ENCODE measurements at regions not wholly inside any gene's neighbourhood (a gene's known extent, or its start where the extent isn't known, plus 50 kb on each side); places are given as distances from the start of the nearest gene placed in this dataset.
A peak's percentile ranks its signal among the peaks of the same experiment; 100 is the strongest.

GRCh38 chr11:119520400-119520799 lies 97.4 kb upstream of the THY1 start:
- DNase-seq, result no peak

GRCh38 chr11:119519796-119520195 lies 96.8 kb upstream of the THY1 start:
- no peak for DNase-seq

DNA sequence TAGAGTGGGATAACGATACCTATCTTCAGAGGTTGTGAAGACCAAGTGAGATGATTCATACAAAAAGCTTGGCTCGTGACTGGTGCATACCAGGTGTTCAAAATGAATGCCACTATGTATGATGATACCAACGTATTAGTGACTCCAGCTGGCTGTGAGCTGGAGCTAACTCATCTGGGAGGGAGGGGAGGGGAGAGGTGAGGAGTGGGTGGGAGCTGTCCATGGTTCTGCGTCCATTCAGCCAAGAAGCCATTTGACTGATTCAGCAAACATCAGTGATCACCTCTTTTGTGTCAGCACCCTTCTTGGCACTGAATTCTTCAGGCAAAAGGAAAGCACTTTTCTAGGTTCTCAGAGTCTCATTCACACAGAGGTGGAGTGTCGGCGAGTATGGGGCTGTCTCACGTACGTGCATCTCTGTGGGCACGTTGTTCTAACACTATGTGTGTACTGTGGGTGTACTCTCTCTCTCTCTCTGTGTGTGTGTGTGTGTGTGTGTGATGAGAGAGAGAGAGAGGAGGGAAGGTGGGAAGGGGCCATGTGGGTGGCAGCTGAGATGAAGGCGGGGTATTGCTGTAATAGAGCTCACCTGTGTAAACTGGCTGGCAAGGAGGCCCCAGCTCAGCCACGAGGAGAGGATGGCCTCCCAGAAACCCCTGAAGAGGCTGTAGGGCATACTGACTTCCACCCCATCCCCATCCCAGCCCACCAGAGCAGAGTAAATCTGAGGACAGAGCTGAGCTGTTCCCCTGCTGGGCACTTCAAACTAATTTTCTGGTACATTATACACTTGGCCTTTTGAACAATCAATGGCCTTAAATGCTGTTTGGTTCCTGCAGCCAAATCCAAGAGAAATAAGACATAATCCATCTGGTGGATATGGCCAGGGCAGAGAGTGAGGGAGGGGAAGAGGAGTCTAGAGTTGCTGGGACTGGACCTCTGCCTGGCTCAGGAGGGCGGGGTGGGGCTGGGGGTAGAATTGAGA lies 96.1 kb upstream of the THY1 start:
- DNase-seq, result no peak

GRCh38 chr11:119515771-119516400 lies 92.9 kb upstream of the THY1 start:
- no peak for DNase-seq

- no peak for DNase-seq
These were observed 90.8 kb upstream of the THY1 start for GRCh38 chr11:119513806-119514170.

DNA sequence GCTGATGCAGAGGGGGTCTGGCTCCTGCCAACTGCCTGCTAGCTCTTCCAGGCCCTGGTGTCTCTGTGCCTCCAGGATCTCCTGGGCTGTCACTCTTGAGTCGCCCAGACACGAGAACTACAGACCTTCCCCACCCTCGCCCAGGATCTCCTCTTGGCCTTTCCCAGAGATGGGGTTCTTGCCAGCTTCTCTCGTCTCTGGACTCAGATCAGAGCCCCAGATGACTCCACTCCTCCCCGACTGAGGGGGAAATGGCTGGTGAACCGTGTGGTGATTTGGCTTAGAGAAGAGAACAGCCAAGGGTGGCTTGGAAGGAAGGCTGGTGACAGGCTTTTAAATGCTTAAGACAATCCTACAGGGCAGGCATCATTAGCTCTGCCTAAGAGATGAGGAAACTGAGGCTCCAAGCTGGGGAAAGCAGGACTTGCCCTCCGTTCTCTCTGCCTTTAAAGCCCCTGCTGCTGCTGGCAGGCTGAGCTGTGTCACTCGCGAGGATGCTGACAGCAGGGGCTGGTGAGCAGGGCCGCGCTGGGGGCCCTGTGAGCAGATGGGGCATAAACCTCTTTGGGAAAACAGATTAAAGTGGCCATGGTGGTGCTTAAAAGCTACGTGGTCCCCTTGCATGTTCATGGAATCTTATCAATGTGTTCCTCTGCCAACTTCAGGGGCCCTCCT lies 90.3 kb upstream of the THY1 start:
- DNase-seq, result no peak

GRCh38 chr11:119512369-119512768 lies 89.4 kb upstream of the THY1 start:
- DNase-seq, result no peak

DNA sequence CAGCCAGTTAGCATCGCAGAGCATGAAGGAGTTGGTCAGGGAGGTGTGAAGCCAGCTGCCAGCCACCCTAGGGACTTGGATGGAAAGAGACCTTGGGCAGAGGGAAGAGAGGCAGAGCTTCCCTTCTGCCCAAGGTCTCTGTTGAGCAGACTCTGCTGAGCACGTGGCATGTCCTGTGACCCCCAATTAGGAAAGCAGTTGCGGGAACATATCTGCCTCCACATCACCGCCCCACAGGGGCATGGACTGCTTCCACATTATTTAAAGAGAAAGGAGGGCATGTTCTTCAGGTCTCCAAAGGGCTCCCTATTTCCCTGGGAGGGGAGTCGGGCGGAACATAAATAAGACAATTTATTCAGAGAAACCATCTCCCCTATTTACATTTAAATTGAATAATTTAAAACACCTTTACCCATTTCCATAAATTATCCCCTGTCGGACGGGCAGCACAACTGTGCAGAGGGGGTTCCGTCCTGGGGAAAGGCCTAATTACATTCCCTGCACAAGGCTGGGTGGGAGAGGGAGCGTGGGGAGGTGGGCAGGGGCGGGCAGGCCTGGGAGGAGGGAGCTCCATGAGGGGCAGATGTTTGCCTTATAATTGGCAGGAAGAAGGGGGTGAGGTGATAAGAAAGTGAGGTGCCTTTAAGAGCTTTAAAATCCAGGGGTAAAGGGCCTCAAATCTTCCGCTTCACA lies 88.8 kb upstream of the THY1 start:
- DNase-seq, result no peak

- DNase-seq, result peak; percentile 67
These were observed 87.0 kb upstream of the THY1 start for GRCh38 chr11:119509969-119510401.

DNA sequence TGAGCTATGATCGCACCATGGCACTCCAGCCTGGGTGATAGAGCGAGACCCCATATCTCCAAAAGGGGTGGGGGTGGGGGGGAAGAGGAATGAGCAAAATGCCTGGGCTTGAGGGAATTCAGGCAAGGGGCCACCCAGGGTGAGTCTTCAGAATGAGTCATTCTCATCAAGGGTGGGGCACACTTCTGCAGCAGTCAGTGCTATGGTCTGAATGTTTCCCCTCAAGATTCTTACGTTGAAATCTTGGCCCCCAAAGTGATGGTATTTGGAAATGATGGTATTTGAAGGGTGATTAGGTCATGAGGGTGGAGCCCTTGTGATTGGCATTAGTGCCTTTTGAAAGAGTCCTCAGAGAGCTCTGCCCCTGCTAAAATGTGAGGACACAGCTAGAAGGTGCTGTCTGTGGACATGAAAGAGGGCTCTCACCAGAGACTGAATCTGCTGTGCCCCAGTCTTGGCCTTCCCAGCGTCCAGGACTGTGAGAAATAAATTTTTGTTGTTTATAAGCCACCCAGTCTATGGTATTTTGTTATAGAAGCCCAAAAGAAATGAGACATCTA lies 86.4 kb upstream of the THY1 start:
- no peak for DNase-seq

DNA sequence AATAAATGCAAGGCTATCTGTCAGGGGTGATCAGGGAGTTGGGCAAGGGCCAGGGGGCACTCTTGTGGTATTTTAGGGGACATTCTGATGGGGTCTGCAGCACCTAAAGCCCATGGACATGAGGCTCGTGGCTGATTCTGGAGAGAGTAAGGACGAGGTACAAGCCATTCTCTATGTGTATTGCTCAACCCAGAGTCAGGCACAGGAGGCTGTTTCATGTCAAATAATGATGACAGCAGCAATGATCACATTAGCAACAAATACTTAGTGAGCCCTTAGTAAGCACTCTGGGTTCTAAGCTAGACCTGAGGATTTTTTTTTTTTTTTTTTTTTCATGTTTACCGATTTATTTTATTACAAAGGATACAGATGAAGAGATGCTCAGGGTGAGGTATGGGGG lies 83.5 kb upstream of the THY1 start:
- no peak for DNase-seq

DNA sequence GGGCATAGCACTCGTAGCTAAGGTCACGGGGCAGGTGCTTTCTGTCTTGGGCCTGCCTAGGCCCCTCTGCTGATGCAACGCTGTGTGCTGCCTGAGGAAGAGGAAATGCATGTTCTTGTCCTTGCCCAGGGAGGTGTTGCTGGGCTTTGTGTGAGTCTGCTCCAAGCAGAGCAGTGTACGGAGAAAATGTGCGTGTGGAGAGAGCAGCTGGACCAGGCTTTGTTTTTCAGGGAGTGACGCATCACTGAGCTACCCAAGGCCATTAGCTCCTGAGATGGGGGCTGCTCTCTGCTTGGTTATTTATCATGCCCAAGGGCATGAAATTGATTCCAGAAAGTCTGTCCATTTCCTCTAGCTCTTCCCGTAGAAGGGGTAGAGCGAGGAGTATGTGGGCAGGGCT lies 82.9 kb upstream of the THY1 start:
- DNase-seq, result no peak

GRCh38 chr11:119505071-119505470 lies 82.1 kb upstream of the THY1 start:
- DNase-seq, result no peak

- no peak for DNase-seq
These were observed 81.4 kb upstream of the THY1 start for GRCh38 chr11:119504371-119504770.

- no peak for DNase-seq
These were observed 78.9 kb upstream of the THY1 start for GRCh38 chr11:119501777-119502405.

- DNase-seq, result no peak
These were observed 74.7 kb upstream of the THY1 start for GRCh38 chr11:119497717-119498116.

GRCh38 chr11:119496997-119497396 lies 74.0 kb upstream of the THY1 start:
- DNase-seq, result no peak

DNA sequence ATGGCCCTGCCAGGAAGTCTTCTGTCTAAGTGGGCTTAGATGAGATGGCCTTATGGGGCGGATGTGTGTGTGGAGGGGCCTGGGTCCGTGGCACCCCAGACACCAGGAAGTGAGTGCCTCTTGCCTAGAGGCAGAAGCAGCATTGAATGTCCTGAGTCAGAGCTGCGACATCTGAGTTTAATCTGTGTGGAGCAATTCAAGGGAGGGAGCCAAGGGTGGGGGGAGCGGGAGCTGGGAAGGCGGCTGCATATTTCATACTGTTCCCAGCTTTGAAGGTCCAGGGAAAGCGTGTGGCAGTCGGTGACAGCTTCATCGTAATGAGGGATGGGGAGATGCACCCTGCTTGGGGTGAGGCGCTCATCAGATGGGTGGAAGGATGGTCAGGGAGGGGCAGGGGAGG lies 73.5 kb upstream of the THY1 start:
- no peak for DNase-seq

- no peak for DNase-seq
These were observed 70.7 kb upstream of the THY1 start for GRCh38 chr11:119493712-119494111.

GRCh38 chr11:119491753-119492510 lies 69.0 kb upstream of the THY1 start:
- DNase-seq, result peak; percentile 14

All from occipital lobe (tissue), 1 donor.